ENCODE measurements at regions not wholly inside any gene's neighbourhood (a gene's known extent, or its start where the extent isn't known, plus 50 kb on each side); places are given as distances from the start of the nearest gene placed in this dataset.

DNA sequence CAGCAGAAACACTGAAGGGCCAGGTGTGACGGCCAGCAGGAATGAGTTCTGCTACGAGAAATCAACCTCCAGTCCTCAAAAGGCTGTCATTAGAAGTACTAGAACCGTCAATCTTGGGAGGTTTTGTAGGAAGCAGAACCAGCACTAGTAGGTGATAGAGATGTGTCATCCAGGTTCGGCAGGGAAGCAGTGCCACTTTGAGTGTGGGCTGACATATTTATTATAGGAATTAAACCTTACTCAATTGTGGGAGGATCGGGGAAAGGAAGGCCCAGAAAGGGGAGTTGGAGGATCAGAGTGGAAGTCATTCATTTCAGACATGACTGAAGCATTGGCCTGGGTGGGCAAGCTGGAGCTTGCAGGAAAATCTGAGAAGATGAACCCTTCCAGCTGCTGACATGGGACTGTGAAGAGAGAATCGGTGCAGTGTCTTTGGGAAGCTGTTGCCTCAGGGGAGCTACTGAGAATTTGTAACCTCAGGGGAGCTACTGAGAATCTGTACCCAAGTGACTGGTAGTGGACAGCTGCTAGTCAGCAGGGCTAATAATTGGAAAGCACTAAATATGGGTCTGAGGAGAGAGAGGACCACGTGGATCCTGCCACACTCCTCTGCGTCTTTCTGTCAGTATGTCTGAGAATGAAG is 177.4 kb downstream of the SPRY1 start:
- no peak overlapping the region for H3K27ac ChIP-seq
- TF ChIP-seq, protein P1, sequence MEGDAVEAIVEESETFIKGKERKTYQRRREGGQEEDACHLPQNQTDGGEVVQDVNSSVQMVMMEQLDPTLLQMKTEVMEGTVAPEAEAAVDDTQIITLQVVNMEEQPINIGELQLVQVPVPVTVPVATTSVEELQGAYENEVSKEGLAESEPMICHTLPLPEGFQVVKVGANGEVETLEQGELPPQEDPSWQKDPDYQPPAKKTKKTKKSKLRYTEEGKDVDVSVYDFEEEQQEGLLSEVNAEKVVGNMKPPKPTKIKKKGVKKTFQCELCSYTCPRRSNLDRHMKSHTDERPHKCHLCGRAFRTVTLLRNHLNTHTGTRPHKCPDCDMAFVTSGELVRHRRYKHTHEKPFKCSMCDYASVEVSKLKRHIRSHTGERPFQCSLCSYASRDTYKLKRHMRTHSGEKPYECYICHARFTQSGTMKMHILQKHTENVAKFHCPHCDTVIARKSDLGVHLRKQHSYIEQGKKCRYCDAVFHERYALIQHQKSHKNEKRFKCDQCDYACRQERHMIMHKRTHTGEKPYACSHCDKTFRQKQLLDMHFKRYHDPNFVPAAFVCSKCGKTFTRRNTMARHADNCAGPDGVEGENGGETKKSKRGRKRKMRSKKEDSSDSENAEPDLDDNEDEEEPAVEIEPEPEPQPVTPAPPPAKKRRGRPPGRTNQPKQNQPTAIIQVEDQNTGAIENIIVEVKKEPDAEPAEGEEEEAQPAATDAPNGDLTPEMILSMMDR (conservative IDR thresholded peaks at IDR 0.05) = no peak
- TF ChIP-seq ZFX (IDR thresholded peaks at IDR 0.05) = no peak

DNA sequence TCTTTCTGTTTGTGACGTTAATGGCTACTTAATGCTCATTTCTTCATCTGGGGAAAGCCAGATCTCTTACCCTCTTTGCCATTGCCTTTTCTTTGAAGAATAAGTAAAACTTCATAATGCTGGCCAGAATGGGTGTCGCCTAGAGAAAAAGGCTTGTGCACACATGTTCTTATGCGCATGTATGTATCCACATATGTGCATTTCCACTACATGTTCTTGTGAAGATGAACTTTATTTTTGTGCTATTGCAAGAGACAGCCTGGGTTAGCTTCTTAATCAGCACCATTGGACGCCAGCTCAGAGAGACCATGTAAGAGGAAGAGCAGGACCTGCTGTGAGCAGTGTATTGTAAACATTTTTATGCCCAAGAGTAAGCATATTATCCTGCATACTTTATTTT is 178.7 kb downstream of the SPRY1 start:
- no peak overlapping the region for H3K27ac ChIP-seq
- TF ChIP-seq, protein P1 (conservative IDR thresholded peaks at IDR 0.05) = no peak
- no peak for TF ChIP-seq ZFX (IDR thresholded peaks at IDR 0.05)

DNA sequence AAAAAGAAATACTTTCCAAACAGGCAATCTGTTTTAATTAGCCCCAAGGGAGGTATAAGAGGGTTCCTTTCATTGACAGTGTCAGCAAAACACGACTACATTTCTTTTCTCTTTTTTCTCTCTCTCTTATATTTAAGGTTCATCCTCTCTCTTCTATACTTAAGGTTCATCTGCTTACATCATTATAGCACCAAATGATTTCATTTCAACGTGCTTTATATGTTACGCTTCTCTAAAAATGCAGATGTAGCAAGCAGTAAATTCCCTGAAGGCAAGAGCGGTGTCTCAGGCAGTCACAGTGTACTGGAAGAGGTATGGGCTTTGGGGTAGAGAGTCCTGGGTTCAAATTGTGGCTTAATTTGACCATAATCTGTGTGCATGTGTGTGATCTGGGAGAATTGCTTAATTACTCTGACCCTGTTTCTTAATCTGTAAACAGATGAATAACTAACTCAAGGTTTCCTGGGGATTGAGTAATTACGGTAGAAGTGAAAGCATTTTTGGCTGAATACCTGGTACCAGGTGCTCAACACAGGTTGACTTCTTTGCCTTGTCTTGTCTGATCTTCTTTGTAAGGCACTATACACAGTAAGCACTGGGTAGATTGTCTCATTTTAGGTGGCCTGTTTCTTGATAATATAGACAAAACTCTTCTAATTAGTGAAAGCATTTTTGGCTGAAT is 180.8 kb downstream of the SPRY1 start:
- no peak overlapping the region for H3K27ac ChIP-seq
- TF ChIP-seq ZFX (IDR thresholded peaks at IDR 0.05) = no peak

DNA sequence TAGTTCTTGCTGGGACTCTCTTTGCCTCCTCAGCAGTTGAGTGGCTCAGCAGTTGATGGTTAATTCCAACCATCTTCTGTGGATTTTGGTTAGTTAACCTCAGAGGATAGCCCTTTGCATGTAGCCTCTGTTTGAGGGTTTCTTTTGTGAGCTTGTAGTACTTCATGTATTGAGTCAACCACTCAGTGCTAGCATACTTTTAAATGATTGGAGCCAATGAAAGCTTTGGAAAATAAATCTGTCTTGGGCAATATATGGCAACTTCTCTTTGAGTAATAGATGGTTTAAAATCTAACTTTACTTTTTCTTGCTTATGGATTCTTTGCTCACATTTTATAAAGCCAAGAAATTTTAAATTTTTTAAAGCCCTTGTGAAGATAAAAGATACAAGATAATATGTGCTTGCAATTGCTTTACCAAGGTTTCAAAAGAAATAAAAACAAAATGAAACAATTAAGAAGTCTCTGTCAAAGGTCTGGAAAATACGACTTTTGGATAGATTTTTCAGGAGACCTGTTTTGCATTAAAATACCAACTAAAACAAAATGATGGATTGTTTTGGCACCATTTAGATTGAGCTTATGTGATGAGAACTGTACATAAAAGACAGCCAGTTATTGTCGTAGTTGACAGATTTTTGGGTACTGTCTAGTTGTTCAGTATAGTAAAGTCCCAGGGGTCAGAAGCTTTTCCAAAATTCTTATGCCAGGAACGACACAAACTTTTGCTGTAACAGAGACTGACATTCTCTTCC is 181.9 kb downstream of the SPRY1 start:
- H3K27ac ChIP-seq = no peak overlapping the region
- no peak for TF ChIP-seq ZFX (IDR thresholded peaks at IDR 0.05)
- TF ChIP-seq, protein P1 (conservative IDR thresholded peaks at IDR 0.05) = no peak

DNA sequence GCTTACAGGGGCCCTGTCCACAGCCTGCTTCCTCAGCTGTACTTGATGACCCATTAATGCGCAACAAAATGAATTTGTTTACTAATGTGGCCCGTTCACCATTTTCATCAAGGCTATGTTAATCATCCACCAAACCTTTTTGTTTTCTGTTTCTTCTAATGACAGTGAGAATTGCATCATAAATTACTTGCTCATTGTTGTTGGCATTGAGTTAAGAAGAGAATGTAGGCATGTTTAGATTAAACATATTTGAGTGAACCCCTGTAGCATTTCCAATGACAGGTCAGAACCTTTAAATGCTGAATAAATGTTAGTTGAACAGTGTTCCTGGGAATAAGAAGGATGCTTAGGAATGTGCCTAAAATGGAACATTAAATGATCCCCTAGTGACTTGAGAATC is 183.4 kb downstream of the SPRY1 start:
- H3K27ac ChIP-seq = no peak overlapping the region
- TF ChIP-seq, protein P1 (conservative IDR thresholded peaks at IDR 0.05) = no peak
- TF ChIP-seq ZFX (IDR thresholded peaks at IDR 0.05) = no peak

DNA sequence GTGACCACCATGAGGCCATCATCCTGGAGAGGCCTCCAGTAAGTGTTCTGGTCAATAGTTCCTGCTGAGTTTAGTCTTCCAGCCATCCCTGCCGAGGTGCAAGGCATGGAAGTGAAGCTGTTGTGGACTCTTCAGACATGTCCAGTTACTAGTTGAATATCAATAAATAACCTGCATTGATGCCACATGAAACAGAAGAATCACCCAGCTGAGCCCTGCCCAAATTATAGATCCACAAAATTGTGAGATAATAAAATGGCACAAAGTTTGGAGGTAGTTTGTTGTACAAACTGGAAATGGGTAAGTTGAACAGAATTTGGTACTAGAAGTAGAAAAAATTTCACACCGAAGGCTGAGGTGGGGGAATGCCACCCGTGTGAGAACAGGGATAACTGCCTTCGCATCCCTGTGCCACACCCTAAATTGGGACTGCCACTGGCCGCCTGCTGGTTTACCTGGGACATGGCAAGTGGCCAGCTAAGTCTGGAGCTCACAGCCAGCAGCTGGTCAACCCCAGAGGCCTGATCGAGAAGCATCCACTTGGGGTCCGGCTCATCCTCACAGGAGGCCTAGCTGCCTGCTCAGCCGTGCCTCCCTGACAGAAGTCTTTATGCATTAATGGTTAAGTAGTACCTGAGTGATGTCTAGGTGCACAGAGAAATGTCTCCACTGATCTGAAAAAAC is 184.5 kb downstream of the SPRY1 start:
- H3K27ac ChIP-seq = no peak overlapping the region
- no peak for TF ChIP-seq ZFX (IDR thresholded peaks at IDR 0.05)
- TF ChIP-seq, protein P1 (conservative IDR thresholded peaks at IDR 0.05) = no peak

DNA sequence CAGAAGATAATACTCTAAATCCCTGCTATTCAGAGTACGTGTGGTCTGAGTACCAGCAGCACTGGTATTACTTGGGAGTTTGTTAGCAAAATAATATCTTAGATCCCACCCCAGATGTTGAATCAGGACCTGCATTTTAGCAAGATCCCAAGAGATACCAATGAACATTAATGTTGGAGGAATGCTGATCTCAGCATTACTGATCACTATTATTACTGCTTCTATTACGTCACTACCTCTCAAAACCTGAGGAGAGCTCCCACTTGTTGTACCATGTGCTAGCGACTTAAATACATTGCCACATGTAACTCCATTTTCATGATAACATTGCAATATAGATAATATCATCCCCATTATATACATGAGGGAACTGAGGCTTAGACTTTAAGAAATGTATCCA is 185.2 kb downstream of the SPRY1 start:
- H3K27ac ChIP-seq = no peak overlapping the region
- TF ChIP-seq, protein P1 (conservative IDR thresholded peaks at IDR 0.05) = no peak
- TF ChIP-seq ZFX (IDR thresholded peaks at IDR 0.05) = no peak
